ENCODE measurements at regions not wholly inside any gene's neighbourhood (a gene's known extent, or its start where the extent isn't known, plus 50 kb on each side); places are given as distances from the start of the nearest gene placed in this dataset.
"Not testable (repeated sequence)": the region's sequence is repeated elsewhere in the genome, so short reads cannot be mapped to it uniquely, and the experiment has no call there.

DNA sequence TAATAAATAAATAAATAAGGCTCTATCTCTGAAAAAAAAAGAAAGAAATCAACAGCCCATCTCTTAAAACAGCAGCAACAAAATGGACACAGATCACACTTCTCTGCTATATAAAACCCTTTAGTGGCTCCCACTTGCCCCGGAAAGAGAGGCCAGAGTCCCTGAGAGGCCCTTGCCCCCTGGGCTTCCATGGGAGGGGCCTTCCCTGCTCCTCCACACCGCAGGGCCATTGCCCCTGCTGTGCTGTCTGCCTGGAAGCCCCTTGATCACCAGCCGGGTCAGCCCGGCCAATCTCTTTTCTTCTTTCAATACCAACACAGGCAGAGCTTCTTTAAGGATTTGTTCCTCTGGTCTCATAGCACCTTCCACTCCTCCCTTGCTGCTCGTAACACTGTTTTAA is 171.1 kb downstream of the URI1 start:
- Mint-ChIP-seq H3K9me3 (no peaks in the 10 kb centered on the region), H3K4me3 (no peak overlapping the region), H3K4me1 (ENCODE audit: low read depth) (no peaks in the 10 kb centered on the region), H3K27me3 (peaks cover 2% of the 10 kb centered on the region), H3K27ac (no peak overlapping the region), H3K36me3 (ENCODE audit: low read depth) (no peaks in the 10 kb centered on the region)
- intact Hi-C loops (cut with micrococcal nuclease), result no loop called here
- TF ChIP-seq, protein P1, sequence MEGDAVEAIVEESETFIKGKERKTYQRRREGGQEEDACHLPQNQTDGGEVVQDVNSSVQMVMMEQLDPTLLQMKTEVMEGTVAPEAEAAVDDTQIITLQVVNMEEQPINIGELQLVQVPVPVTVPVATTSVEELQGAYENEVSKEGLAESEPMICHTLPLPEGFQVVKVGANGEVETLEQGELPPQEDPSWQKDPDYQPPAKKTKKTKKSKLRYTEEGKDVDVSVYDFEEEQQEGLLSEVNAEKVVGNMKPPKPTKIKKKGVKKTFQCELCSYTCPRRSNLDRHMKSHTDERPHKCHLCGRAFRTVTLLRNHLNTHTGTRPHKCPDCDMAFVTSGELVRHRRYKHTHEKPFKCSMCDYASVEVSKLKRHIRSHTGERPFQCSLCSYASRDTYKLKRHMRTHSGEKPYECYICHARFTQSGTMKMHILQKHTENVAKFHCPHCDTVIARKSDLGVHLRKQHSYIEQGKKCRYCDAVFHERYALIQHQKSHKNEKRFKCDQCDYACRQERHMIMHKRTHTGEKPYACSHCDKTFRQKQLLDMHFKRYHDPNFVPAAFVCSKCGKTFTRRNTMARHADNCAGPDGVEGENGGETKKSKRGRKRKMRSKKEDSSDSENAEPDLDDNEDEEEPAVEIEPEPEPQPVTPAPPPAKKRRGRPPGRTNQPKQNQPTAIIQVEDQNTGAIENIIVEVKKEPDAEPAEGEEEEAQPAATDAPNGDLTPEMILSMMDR (IDR thresholded peaks at IDR 0.05), result no peak
- ATAC-seq (no peak), DNase-seq (no peak)
- POLR2A ChIA-PET, result no interaction called here
- CTCF ChIA-PET, result no interaction called here

DNA sequence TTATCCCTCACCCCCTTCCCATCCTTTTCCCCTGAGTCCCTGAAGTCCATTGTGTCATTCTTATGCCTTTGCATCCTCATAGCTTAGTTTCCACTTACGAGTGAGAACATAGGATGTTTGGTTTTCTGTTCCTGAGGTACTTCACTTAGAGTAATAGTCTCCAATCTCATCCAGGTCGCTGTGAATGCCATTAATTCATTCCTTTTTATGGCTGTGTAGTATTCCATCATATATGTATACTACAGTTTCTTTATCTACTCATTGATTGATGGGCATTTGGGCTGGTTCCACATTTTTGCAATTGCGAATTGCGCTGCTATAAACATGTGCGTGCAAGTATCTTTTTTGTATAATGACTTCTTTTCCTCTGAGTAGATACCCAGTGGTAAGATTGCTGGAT is 172.1 kb downstream of the URI1 start:
- CTCF ChIA-PET; ATAC-seq; H3K36me3 Mint-ChIP-seq (ENCODE audit: low read depth); DNase-seq; intact Hi-C loops (cut with micrococcal nuclease); H3K4me3 Mint-ChIP-seq; H3K27ac Mint-ChIP-seq; H3K9me3 Mint-ChIP-seq; H3K4me1 Mint-ChIP-seq (ENCODE audit: low read depth); H3K27me3 Mint-ChIP-seq; POLR2A ChIA-PET: not testable (repeated sequence)

DNA sequence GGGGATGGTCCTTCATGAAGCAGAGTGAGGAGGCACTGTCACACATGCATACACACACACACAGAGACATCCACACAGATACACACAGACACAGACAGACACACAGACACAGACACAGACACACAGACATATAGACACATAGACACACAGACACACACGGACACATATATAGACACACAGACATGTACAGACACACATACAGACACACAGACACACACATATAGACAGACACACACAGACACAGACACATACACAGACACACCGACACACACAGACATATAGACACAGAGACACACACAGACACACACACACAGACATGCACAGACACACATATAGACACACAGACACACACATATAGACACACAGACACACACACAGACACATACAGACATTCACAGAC is 173.9 kb downstream of the URI1 start:
- Mint-ChIP-seq H3K36me3 (ENCODE audit: low read depth) (no peaks in the 10 kb centered on the region), H3K4me1 (ENCODE audit: low read depth) (no peaks in the 10 kb centered on the region), H3K9me3 (no peaks in the 10 kb centered on the region), H3K4me3 (no peak overlapping the region), H3K27ac (no peak overlapping the region), H3K27me3 (peaks cover 6% of the 10 kb centered on the region)
- ATAC-seq, result no peak
- DNase-seq, result no peak
- POLR2A ChIA-PET, result no interaction called here
- intact Hi-C loops (cut with micrococcal nuclease), result no loop called here
- TF ChIP-seq, protein P1 (IDR thresholded peaks at IDR 0.05), result no peak
- CTCF ChIA-PET, result no interaction called here

DNA sequence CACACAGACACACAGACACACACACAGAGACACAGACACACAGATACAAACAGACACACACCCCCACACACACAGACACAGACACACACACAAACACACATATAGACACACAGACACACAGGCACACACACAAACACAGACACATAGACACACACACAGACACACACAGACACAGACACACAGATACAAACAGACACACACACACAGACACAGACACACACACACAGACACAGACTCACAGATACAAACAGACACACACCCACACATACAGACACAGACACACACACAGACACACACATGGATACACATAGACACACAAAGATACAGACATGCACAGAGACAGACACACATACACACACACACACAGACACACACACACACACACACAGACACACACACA is 174.5 kb downstream of the URI1 start:
- CTCF ChIA-PET, result no interaction called here
- ATAC-seq (no peak), DNase-seq (no peak)
- intact Hi-C loops (cut with micrococcal nuclease), result no loop called here
- H3K27me3 Mint-ChIP-seq, result peaks cover 7% of the 10 kb centered on the region
- TF ChIP-seq, protein P1 (IDR thresholded peaks at IDR 0.05), result no peak
- no peak overlapping the region for H3K4me3 Mint-ChIP-seq
- H3K27ac Mint-ChIP-seq, result no peak overlapping the region
- no peaks in the 10 kb centered on the region for H3K4me1 Mint-ChIP-seq (ENCODE audit: low read depth)
- POLR2A ChIA-PET, result no interaction called here
- H3K36me3 Mint-ChIP-seq (ENCODE audit: low read depth), result no peaks in the 10 kb centered on the region
- H3K9me3 Mint-ChIP-seq, result no peaks in the 10 kb centered on the region

DNA sequence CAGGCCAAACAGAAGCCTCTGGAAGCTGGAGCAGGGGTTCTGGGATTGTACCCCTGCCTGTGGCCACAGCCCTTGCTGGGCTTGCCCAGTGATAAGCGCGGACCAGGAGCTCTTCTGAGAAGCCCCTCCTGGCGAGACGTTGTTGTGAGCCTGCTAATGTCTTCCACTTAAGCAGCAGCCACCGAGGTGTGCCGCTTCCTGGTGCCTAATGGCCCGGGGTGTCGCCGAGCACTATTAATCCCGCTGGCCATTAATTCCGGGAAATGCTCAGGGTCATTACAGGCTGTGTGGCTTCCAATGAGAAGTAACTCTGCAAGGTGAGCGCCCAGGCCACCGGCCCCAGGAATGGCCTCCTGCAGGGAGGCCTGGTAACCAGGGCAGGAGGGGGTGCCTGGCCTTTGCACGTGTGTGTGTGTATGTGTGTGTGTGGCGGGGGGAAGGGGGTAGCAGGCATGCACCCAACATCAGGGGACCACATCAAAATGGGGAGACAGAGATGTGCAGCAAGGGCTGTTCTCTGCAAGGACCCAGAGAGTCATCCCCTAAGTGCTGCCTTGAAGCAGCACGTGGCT is 175.0 kb downstream of the URI1 start:
- no peak overlapping the region for H3K27ac Mint-ChIP-seq
- ChIA-PET POLR2A (no interaction called here), CTCF (no interaction called here)
- H3K9me3 Mint-ChIP-seq, result no peaks in the 10 kb centered on the region
- H3K4me3 Mint-ChIP-seq, result no peak overlapping the region
- intact Hi-C loops (cut with micrococcal nuclease), result no loop called here
- DNase-seq, result no peak
- no peaks in the 10 kb centered on the region for H3K36me3 Mint-ChIP-seq (ENCODE audit: low read depth)
- ATAC-seq, result no peak
- no peaks in the 10 kb centered on the region for H3K4me1 Mint-ChIP-seq (ENCODE audit: low read depth)
- peaks cover 7% of the 10 kb centered on the region for H3K27me3 Mint-ChIP-seq
- TF ChIP-seq, protein P1 (IDR thresholded peaks at IDR 0.05), result no peak

DNA sequence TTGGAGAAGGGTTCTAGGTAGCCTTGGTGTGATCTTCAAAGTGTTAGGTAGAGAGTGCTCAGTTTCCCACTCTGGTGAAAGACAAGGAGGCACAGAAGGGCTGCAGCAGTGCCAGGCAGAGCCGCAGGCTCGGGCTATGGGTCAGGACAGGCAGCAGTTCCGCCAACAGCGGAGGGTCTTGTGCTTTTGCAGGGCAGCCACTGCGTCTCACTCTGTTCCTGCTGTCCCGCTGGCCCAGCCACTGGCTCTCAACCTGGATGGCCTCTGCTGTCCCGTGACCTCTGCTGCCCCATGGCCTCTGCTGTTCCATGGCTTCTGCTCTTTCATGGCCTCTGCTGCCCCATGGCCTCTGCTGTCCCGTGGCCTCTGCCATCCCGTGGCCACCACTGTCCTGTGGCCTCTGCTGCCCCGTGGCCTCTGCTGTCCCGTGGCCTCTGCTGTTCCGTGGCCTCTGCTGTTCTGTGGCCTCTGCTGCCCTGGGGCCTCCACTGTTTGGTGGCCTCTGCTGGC is 175.7 kb downstream of the URI1 start:
- no peaks in the 10 kb centered on the region for H3K4me1 Mint-ChIP-seq (ENCODE audit: low read depth)
- H3K27me3 Mint-ChIP-seq, result peaks cover 7% of the 10 kb centered on the region
- H3K9me3 Mint-ChIP-seq, result no peaks in the 10 kb centered on the region
- no peaks in the 10 kb centered on the region for H3K36me3 Mint-ChIP-seq (ENCODE audit: low read depth)
- TF ChIP-seq, protein P1 (IDR thresholded peaks at IDR 0.05), result no peak
- intact Hi-C loops (cut with micrococcal nuclease), result no loop called here
- CTCF ChIA-PET, result no interaction called here
- H3K27ac Mint-ChIP-seq, result no peak overlapping the region
- ATAC-seq, result no peak
- POLR2A ChIA-PET, result no interaction called here
- no peak for DNase-seq
- H3K4me3 Mint-ChIP-seq, result no peak overlapping the region
